ENCODE measurements at regions not wholly inside any gene's neighbourhood (a gene's known extent, or its start where the extent isn't known, plus 50 kb on each side); places are given as distances from the start of the nearest gene placed in this dataset.

GRCh38 chr12:34340534-34341361, 318.5 kb downstream of the ALG10 start:
- Histone ChIP-seq H4K20me1 (ENCODE audit: control insufficient read depth, extremely low read depth, insufficient read depth, low read length) (no peaks in the 10 kb centered on the region), H3K79me2 (ENCODE audit: control insufficient read depth, insufficient read depth, low read length) (no peaks in the 10 kb centered on the region), H2AFZ (ENCODE audit: low read length) (no peak overlapping the region), H3K4me3 (replicated peaks in 1 of 4; ENCODE audit: control extremely low read depth in 1 of 4, insufficient read depth in 1 of 4, low read depth in 3 of 4, low read length in 4 of 4) (no peak overlapping the region), H3K27ac (ENCODE audit: insufficient read depth, low read length) (no peak overlapping the region), H3K4me2 (ENCODE audit: extremely low read depth, insufficient read depth, low read length) (no peak overlapping the region), H3K27me3 (ENCODE audit: control insufficient read depth, insufficient read depth, low read length) (no peaks in the 10 kb centered on the region), H3K4me1 (ENCODE audit: control insufficient read depth, extremely low read depth, insufficient read depth, low read length) (no peaks in the 10 kb centered on the region), H3K9ac (ENCODE audit: insufficient read depth, low read length) (no peak overlapping the region), H3K36me3 (ENCODE audit: control insufficient read depth, insufficient read depth, low read length) (no peaks in the 10 kb centered on the region), H3K9me3 (ENCODE audit: control insufficient read depth, insufficient read depth, low read depth, low read length) (no peaks in the 10 kb centered on the region)
- DNase-seq (ENCODE audit: low read depth in 2 of 2): no peak
- TF ChIP-seq EZH2 (IDR thresholded peaks at IDR 0.05; ENCODE audit: low read length, missing control alignments): no peak
- TF ChIP-seq, protein P1, sequence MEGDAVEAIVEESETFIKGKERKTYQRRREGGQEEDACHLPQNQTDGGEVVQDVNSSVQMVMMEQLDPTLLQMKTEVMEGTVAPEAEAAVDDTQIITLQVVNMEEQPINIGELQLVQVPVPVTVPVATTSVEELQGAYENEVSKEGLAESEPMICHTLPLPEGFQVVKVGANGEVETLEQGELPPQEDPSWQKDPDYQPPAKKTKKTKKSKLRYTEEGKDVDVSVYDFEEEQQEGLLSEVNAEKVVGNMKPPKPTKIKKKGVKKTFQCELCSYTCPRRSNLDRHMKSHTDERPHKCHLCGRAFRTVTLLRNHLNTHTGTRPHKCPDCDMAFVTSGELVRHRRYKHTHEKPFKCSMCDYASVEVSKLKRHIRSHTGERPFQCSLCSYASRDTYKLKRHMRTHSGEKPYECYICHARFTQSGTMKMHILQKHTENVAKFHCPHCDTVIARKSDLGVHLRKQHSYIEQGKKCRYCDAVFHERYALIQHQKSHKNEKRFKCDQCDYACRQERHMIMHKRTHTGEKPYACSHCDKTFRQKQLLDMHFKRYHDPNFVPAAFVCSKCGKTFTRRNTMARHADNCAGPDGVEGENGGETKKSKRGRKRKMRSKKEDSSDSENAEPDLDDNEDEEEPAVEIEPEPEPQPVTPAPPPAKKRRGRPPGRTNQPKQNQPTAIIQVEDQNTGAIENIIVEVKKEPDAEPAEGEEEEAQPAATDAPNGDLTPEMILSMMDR (conservative IDR thresholded peaks at IDR 0.05 in 1 of 2, IDR thresholded peaks at IDR 0.05 in 1 of 2; ENCODE audit: low read depth in 1 of 2, low read length in 2 of 2): no peak

- Histone ChIP-seq H3K36me3 (ENCODE audit: control insufficient read depth, insufficient read depth, low read length) (no peaks in the 10 kb centered on the region), H3K27me3 (ENCODE audit: control insufficient read depth, insufficient read depth, low read length) (no peaks in the 10 kb centered on the region), H3K4me3 (replicated peaks in 1 of 4; ENCODE audit: control extremely low read depth in 1 of 4, insufficient read depth in 1 of 4, low read depth in 3 of 4, low read length in 4 of 4) (no peak overlapping the region), H3K27ac (ENCODE audit: insufficient read depth, low read length) (no peak overlapping the region), H3K9me3 (ENCODE audit: control insufficient read depth, insufficient read depth, low read depth, low read length) (no peaks in the 10 kb centered on the region), H3K4me1 (ENCODE audit: control insufficient read depth, extremely low read depth, insufficient read depth, low read length) (no peaks in the 10 kb centered on the region), H3K79me2 (ENCODE audit: control insufficient read depth, insufficient read depth, low read length) (no peaks in the 10 kb centered on the region), H2AFZ (ENCODE audit: low read length) (no peak overlapping the region), H3K9ac (ENCODE audit: insufficient read depth, low read length) (no peak overlapping the region), H3K4me2 (ENCODE audit: extremely low read depth, insufficient read depth, low read length) (no peak overlapping the region), H4K20me1 (ENCODE audit: control insufficient read depth, extremely low read depth, insufficient read depth, low read length) (no peaks in the 10 kb centered on the region)
- no peak for DNase-seq (ENCODE audit: low read depth in 2 of 2)
- TF ChIP-seq, protein P1 (conservative IDR thresholded peaks at IDR 0.05 in 1 of 2, IDR thresholded peaks at IDR 0.05 in 1 of 2; ENCODE audit: low read depth in 1 of 2, low read length in 2 of 2): no peak
- no peak for TF ChIP-seq EZH2 (IDR thresholded peaks at IDR 0.05; ENCODE audit: low read length, missing control alignments)
Measured at GRCh38 chr12:34341362-34341733, 319.1 kb downstream of the ALG10 start.

GRCh38 chr12:34342048-34342447, 319.8 kb downstream of the ALG10 start:
- Histone ChIP-seq H3K27me3 (ENCODE audit: control insufficient read depth, insufficient read depth, low read length) (no peaks in the 10 kb centered on the region), H3K79me2 (ENCODE audit: control insufficient read depth, insufficient read depth, low read length) (no peaks in the 10 kb centered on the region), H3K27ac (ENCODE audit: insufficient read depth, low read length) (no peak overlapping the region), H4K20me1 (ENCODE audit: control insufficient read depth, extremely low read depth, insufficient read depth, low read length) (no peaks in the 10 kb centered on the region), H3K4me2 (ENCODE audit: extremely low read depth, insufficient read depth, low read length) (no peak overlapping the region), H3K9me3 (ENCODE audit: control insufficient read depth, insufficient read depth, low read depth, low read length) (no peaks in the 10 kb centered on the region), H2AFZ (ENCODE audit: low read length) (no peak overlapping the region), H3K9ac (ENCODE audit: insufficient read depth, low read length) (no peak overlapping the region), H3K4me1 (ENCODE audit: control insufficient read depth, extremely low read depth, insufficient read depth, low read length) (no peaks in the 10 kb centered on the region), H3K4me3 (replicated peaks in 1 of 4; ENCODE audit: control extremely low read depth in 1 of 4, insufficient read depth in 1 of 4, low read depth in 3 of 4, low read length in 4 of 4) (no peak overlapping the region), H3K36me3 (ENCODE audit: control insufficient read depth, insufficient read depth, low read length) (no peaks in the 10 kb centered on the region)
- no peak for TF ChIP-seq EZH2 (IDR thresholded peaks at IDR 0.05; ENCODE audit: low read length, missing control alignments)
- TF ChIP-seq, protein P1 (conservative IDR thresholded peaks at IDR 0.05 in 1 of 2, IDR thresholded peaks at IDR 0.05 in 1 of 2; ENCODE audit: low read depth in 1 of 2, low read length in 2 of 2): no peak
- DNase-seq (ENCODE audit: low read depth in 2 of 2): no peak

Data from fibroblast of lung (primary cell).